Psoas muscle (tissue), 7 donors: ENCODE measurements at regions not wholly inside any gene's neighbourhood (a gene's known extent, or its start where the extent isn't known, plus 50 kb on each side); places are given as distances from the start of the nearest gene placed in this dataset.

Experiments used
- ATAC-seq, 4 donors: fragments of 200-7000 bp; cut with Tn5 transposase; one replicate each; pipeline ENCODE4 v1.9.1; 2020; ENCODE audit warnings: moderate library complexity in 3 of 4, mild to moderate bottlenecking in 2 of 4
- DNase-seq, 2 donors: peaks; one replicate each; pipeline ENCODE4 v3.0.0-alpha.2; 2020
- H3K27ac ChIP-seq: fragments of 200-600 bp; one replicate; pipeline ENCODE4 v1.8.0; 2022
- H3K27me3 ChIP-seq, 3 donors: fragments of 200-600 bp in 1 of 3; one replicate each; pipeline versions ENCODE4 v1.6.1 to v1.8.0; 2013 to 2022; ENCODE audit warnings: low read length in 2 of 3, mild to moderate bottlenecking in 2 of 3, moderate library complexity in 1 of 3; ENCODE audit not compliant: insufficient read depth in 3 of 3
- H3K36me3 ChIP-seq, 2 donors: fragments of 200-600 bp in 1 of 2; one replicate each; pipeline versions ENCODE4 v1.6.1 to v1.8.0; 2013 to 2022; ENCODE audit warnings: low read depth in 1 of 2, mild to moderate bottlenecking in 1 of 2, moderate library complexity in 1 of 2; ENCODE audit not compliant: insufficient read depth in 1 of 2
- H3K4me1 ChIP-seq: fragments of 200-600 bp; one replicate; pipeline ENCODE4 v1.8.0; 2022
- H3K4me3 ChIP-seq: fragments of 200-600 bp; one replicate; pipeline ENCODE4 v1.8.0; 2022; ENCODE audit warnings: mild to moderate bottlenecking
- H3K9me3 ChIP-seq: fragments of 200-600 bp; one replicate; pipeline ENCODE4 v1.8.0; 2022
- WGBS, 3 donors: extraction: QIAGEN DNeasy Blood & Tissue Kit; methylation state at CpG; one replicate each; pipeline versions ENCODE4 v1.1.6 to v1.1.7; 2013; 5-methylcytosine and 5-hydroxymethylcytosine counted together
- intact Hi-C, 2 donors: fragments of 100-400 bp; cut with DNase I; formaldehyde crosslinking; loops; one replicate each; pipeline versions ENCODE4 v1.11.0 to v1.14.2; 2022
- TF ChIP-seq, protein P1 (sequence below): fragments of 200-600 bp; IDR thresholded peaks from one replicate; pipeline ENCODE4 v1.8.0; 2022; ENCODE audit warnings: antibody characterized with exemption
- donor health status: healthy with polysubstance abuse.
- donor health status: DM: no; HTN: no; CAD: no; lungs with moderate emphysema.
- donor health status: Bipolar disorder and iron deficiency.
- donor health status: healthy.
- donor health status: DM: yes; HTN: yes; CAD: no.
- donor health status: DM: no; HTN: no; CAD: no.
- donor health status: DM: yes; HTN: yes; CAD: no.

DNA sequence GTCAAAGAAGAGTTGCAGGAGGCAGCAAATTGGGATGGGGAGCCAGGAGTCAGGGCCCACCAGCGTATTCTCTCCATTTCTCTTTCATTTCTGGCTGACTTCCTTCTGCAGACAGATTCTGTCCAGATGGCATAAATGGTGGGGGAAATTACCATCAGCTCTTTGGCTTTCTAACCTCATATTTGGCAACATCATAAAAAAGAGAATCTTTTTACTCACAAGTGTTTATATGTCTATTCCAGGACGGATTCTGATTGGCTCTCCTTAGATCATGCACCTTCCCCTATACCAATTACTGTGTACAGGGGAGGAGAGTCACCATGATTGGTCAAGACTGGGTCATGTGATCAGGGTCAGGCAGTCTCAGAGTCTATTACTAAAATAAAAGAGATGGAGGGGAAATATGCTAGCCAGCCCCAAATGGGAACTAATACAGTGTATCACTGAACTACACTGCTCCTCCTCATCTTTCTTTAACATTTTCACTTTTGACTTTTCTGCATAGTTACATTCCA, 537.1 kb upstream of the EEF2KMT start:
- no peaks in the 10 kb centered on the region for H3K27me3 ChIP-seq
- TF ChIP-seq, protein P1, sequence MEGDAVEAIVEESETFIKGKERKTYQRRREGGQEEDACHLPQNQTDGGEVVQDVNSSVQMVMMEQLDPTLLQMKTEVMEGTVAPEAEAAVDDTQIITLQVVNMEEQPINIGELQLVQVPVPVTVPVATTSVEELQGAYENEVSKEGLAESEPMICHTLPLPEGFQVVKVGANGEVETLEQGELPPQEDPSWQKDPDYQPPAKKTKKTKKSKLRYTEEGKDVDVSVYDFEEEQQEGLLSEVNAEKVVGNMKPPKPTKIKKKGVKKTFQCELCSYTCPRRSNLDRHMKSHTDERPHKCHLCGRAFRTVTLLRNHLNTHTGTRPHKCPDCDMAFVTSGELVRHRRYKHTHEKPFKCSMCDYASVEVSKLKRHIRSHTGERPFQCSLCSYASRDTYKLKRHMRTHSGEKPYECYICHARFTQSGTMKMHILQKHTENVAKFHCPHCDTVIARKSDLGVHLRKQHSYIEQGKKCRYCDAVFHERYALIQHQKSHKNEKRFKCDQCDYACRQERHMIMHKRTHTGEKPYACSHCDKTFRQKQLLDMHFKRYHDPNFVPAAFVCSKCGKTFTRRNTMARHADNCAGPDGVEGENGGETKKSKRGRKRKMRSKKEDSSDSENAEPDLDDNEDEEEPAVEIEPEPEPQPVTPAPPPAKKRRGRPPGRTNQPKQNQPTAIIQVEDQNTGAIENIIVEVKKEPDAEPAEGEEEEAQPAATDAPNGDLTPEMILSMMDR = no peak
- H3K4me3 ChIP-seq = no peak overlapping the region
- no peak for DNase-seq
- no peaks in the 10 kb centered on the region for H3K9me3 ChIP-seq
- no peaks in the 10 kb centered on the region for H3K4me1 ChIP-seq
- WGBS, 3 donors = 31 to 46% (median 40%) methylated on average over 2 of the region's 2 CpGs
- H3K27ac ChIP-seq = no peak overlapping the region
- intact Hi-C loops = no loop called here
- no peak for ATAC-seq
- no peaks in the 10 kb centered on the region for H3K36me3 ChIP-seq

- Histone ChIP-seq H3K9me3 (no peaks in the 10 kb centered on the region), H3K27me3 (no peaks in the 10 kb centered on the region), H3K4me1 (no peaks in the 10 kb centered on the region), H3K27ac (no peak overlapping the region), H3K36me3 (no peaks in the 10 kb centered on the region), H3K4me3 (no peak overlapping the region)
- TF ChIP-seq, protein P1 = no peak
- DNase-seq (no peak), ATAC-seq (no peak)
- 26 to 36% (median 35%) methylated on average over 5 of the region's 5 CpGs for WGBS, 3 donors
- intact Hi-C loops = no loop called here
These were observed 536.3 kb upstream of the EEF2KMT start for GRCh38 chr16:5633845-5634440.

- Histone ChIP-seq H3K27ac (no peak overlapping the region), H3K36me3 (no peaks in the 10 kb centered on the region), H3K4me3 (no peak overlapping the region), H3K4me1 (no peaks in the 10 kb centered on the region), H3K9me3 (no peaks in the 10 kb centered on the region), H3K27me3 (peaks cover 0 to 5% (median 0%) of the 10 kb centered on the region in 3 donors)
- TF ChIP-seq, protein P1 = no peak
- ATAC-seq (no peak), DNase-seq (no peak)
- intact Hi-C loops = no loop called here
- 80 to 89% (median 82%) methylated on average over 9 of the region's 9 CpGs for WGBS, 3 donors
These were observed 524.8 kb upstream of the EEF2KMT start for GRCh38 chr16:5622234-5622884.

- DNase-seq = no peak
- Histone ChIP-seq H3K27me3 (peaks cover 0 to 5% (median 0%) of the 10 kb centered on the region in 3 donors), H3K4me3 (no peak overlapping the region), H3K27ac (no peak overlapping the region), H3K36me3 (no peaks in the 10 kb centered on the region), H3K9me3 (no peaks in the 10 kb centered on the region), H3K4me1 (no peaks in the 10 kb centered on the region)
- intact Hi-C loops = no loop called here
- TF ChIP-seq, protein P1 = no peak
- ATAC-seq = no peak
- 20 to 23% (median 22%) methylated on average over 4 of the region's 4 CpGs for WGBS, 3 donors
These were observed 524.2 kb upstream of the EEF2KMT start for GRCh38 chr16:5621826-5622225.
